ENCODE measurements at regions not wholly inside any gene's neighbourhood (a gene's known extent, or its start where the extent isn't known, plus 50 kb on each side); places are given as distances from the start of the nearest gene placed in this dataset.

GRCh38 chr1:218817691-218818465, 355.8 kb upstream of the LYPLAL1 start:
- H2BK120ac ChIP-seq (ENCODE audit: low read depth, low read length), result no peak overlapping the region
- H2AFZ ChIP-seq (ENCODE audit: low read depth, low read length), result no peak overlapping the region
- no peak for DNase-seq
- no peak overlapping the region for H3K23ac ChIP-seq (ENCODE audit: low read length in 2 of 2)
- no peaks in the 10 kb centered on the region for H3K36me3 ChIP-seq (ENCODE audit: control insufficient read depth in 1 of 2, insufficient read depth in 2 of 2, low read depth in 1 of 2, low read length in 2 of 2)
- peak overlapping the region; percentile 66 for H4K91ac ChIP-seq (ENCODE audit: low read length)
- H3K4ac ChIP-seq (ENCODE audit: low read depth in 1 of 2, low read length in 2 of 2), result no peak overlapping the region
- no peak overlapping the region for H3K27ac ChIP-seq (ENCODE audit: low read length, poor library complexity, severe bottlenecking)
- no peak overlapping the region for H3K4me3 ChIP-seq (ENCODE audit: insufficient read depth in 1 of 2, low read depth in 1 of 2, low read length in 2 of 2)
- no peak overlapping the region for H3K18ac ChIP-seq (ENCODE audit: low read depth in 1 of 2, low read length in 2 of 2)
- no peak overlapping the region for H2BK15ac ChIP-seq (ENCODE audit: low read depth, poor library complexity, severe bottlenecking)
- peaks cover 1% of the 10 kb centered on the region for H3K4me1 ChIP-seq (ENCODE audit: control insufficient read depth, insufficient read depth, low read depth, low read length)
- no peak overlapping the region for H2BK12ac ChIP-seq (ENCODE audit: low read length in 2 of 2)
- H3K14ac ChIP-seq (ENCODE audit: low read length in 2 of 2), result peak overlapping the region in 1 of 2 experiments; percentile 26
- H3K9ac ChIP-seq (ENCODE audit: low read length), result no peak overlapping the region
- H2AK5ac ChIP-seq (ENCODE audit: low read length, severe bottlenecking), result no peak overlapping the region
- WGBS, result 74% methylated on average over 8 of the region's 8 CpGs
- H4K8ac ChIP-seq (ENCODE audit: low read length), result peak overlapping the region; percentile 37
- no peak overlapping the region for H3K4me2 ChIP-seq (ENCODE audit: low read length, poor library complexity, severe bottlenecking)
- H3K27me3 ChIP-seq (ENCODE audit: control insufficient read depth in 1 of 2, insufficient read depth in 1 of 2, low read length in 2 of 2), result no peaks in the 10 kb centered on the region
- no peaks in the 10 kb centered on the region for H3K79me1 ChIP-seq (replicated peaks; ENCODE audit: low read length, poor library complexity, severe bottlenecking)
- H3K9me3 ChIP-seq (ENCODE audit: control insufficient read depth, low read length), result no peaks in the 10 kb centered on the region
- no peak overlapping the region for H2BK5ac ChIP-seq (ENCODE audit: low read depth, low read length, poor library complexity, severe bottlenecking)

- Histone ChIP-seq H2BK12ac (ENCODE audit: low read length in 2 of 2) (peak overlapping the region; percentile 38 to 52), H3K27me3 (ENCODE audit: control insufficient read depth in 1 of 2, insufficient read depth in 1 of 2, low read length in 2 of 2) (no peaks in the 10 kb centered on the region), H3K4me2 (ENCODE audit: low read length, poor library complexity, severe bottlenecking) (no peak overlapping the region), H2AFZ (ENCODE audit: low read depth, low read length) (no peak overlapping the region), H3K18ac (ENCODE audit: low read depth in 1 of 2, low read length in 2 of 2) (peak overlapping the region; percentile 48 to 75), H3K79me1 (replicated peaks; ENCODE audit: low read length, poor library complexity, severe bottlenecking) (no peaks in the 10 kb centered on the region), H3K14ac (ENCODE audit: low read length in 2 of 2) (no peak overlapping the region), H3K4me1 (ENCODE audit: control insufficient read depth, insufficient read depth, low read depth, low read length) (peaks cover 2% of the 10 kb centered on the region), H2BK5ac (ENCODE audit: low read depth, low read length, poor library complexity, severe bottlenecking) (peak overlapping the region; percentile 99), H3K9ac (ENCODE audit: low read length) (peak overlapping the region; percentile 45), H3K4me3 (ENCODE audit: insufficient read depth in 1 of 2, low read depth in 1 of 2, low read length in 2 of 2) (no peak overlapping the region), H2AK5ac (ENCODE audit: low read length, severe bottlenecking) (peak overlapping the region; percentile 78), H2BK15ac (ENCODE audit: low read depth, poor library complexity, severe bottlenecking) (no peak overlapping the region), H3K23ac (ENCODE audit: low read length in 2 of 2) (no peak overlapping the region), H4K8ac (ENCODE audit: low read length) (no peak overlapping the region), H3K9me3 (ENCODE audit: control insufficient read depth, low read length) (no peaks in the 10 kb centered on the region), H3K4ac (ENCODE audit: low read depth in 1 of 2, low read length in 2 of 2) (no peak overlapping the region), H3K27ac (ENCODE audit: low read length, poor library complexity, severe bottlenecking) (peak overlapping the region; percentile 100), H2BK120ac (ENCODE audit: low read depth, low read length) (no peak overlapping the region), H4K91ac (ENCODE audit: low read length) (peak overlapping the region; percentile 61), H3K36me3 (ENCODE audit: control insufficient read depth in 1 of 2, insufficient read depth in 2 of 2, low read depth in 1 of 2, low read length in 2 of 2) (no peaks in the 10 kb centered on the region)
- DNase-seq, result peak; percentile 70
- whole genome bisulfite sequencing, result 60% methylated on average over 4 of the region's 4 CpGs
Observed at GRCh38 chr1:218823291-218823900, 350.3 kb upstream of the LYPLAL1 start.

GRCh38 chr1:218827486-218827885, 346.2 kb upstream of the LYPLAL1 start:
- no peak overlapping the region for H2BK120ac ChIP-seq (ENCODE audit: low read depth, low read length)
- no peak for DNase-seq
- H2BK5ac ChIP-seq (ENCODE audit: low read depth, low read length, poor library complexity, severe bottlenecking), result no peak overlapping the region
- no peak overlapping the region for H3K18ac ChIP-seq (ENCODE audit: low read depth in 1 of 2, low read length in 2 of 2)
- no peak overlapping the region for H4K91ac ChIP-seq (ENCODE audit: low read length)
- H3K36me3 ChIP-seq (ENCODE audit: control insufficient read depth in 1 of 2, insufficient read depth in 2 of 2, low read depth in 1 of 2, low read length in 2 of 2), result no peaks in the 10 kb centered on the region
- no peak overlapping the region for H4K8ac ChIP-seq (ENCODE audit: low read length)
- H3K4me2 ChIP-seq (ENCODE audit: low read length, poor library complexity, severe bottlenecking), result no peak overlapping the region
- H3K27me3 ChIP-seq (ENCODE audit: control insufficient read depth in 1 of 2, insufficient read depth in 1 of 2, low read length in 2 of 2), result no peaks in the 10 kb centered on the region
- no peak overlapping the region for H2AK5ac ChIP-seq (ENCODE audit: low read length, severe bottlenecking)
- H2BK15ac ChIP-seq (ENCODE audit: low read depth, poor library complexity, severe bottlenecking), result no peak overlapping the region
- H3K4me1 ChIP-seq (ENCODE audit: control insufficient read depth, insufficient read depth, low read depth, low read length), result peaks cover 2% of the 10 kb centered on the region
- no peak overlapping the region for H2BK12ac ChIP-seq (ENCODE audit: low read length in 2 of 2)
- H3K79me1 ChIP-seq (replicated peaks; ENCODE audit: low read length, poor library complexity, severe bottlenecking), result no peaks in the 10 kb centered on the region
- H3K23ac ChIP-seq (ENCODE audit: low read length in 2 of 2), result no peak overlapping the region
- no peak overlapping the region for H3K4ac ChIP-seq (ENCODE audit: low read depth in 1 of 2, low read length in 2 of 2)
- H3K4me3 ChIP-seq (ENCODE audit: insufficient read depth in 1 of 2, low read depth in 1 of 2, low read length in 2 of 2), result no peak overlapping the region
- H3K14ac ChIP-seq (ENCODE audit: low read length in 2 of 2), result no peak overlapping the region
- no peaks in the 10 kb centered on the region for H3K9me3 ChIP-seq (ENCODE audit: control insufficient read depth, low read length)
- H2AFZ ChIP-seq (ENCODE audit: low read depth, low read length), result no peak overlapping the region
- no peak overlapping the region for H3K27ac ChIP-seq (ENCODE audit: low read length, poor library complexity, severe bottlenecking)
- no peak overlapping the region for H3K9ac ChIP-seq (ENCODE audit: low read length)

GRCh38 chr1:218828125-218828650, 345.5 kb upstream of the LYPLAL1 start:
- Histone ChIP-seq H3K4me3 (ENCODE audit: insufficient read depth in 1 of 2, low read depth in 1 of 2, low read length in 2 of 2) (no peak overlapping the region), H3K23ac (ENCODE audit: low read length in 2 of 2) (no peak overlapping the region), H3K4me2 (ENCODE audit: low read length, poor library complexity, severe bottlenecking) (no peak overlapping the region), H3K14ac (ENCODE audit: low read length in 2 of 2) (no peak overlapping the region), H3K79me1 (replicated peaks; ENCODE audit: low read length, poor library complexity, severe bottlenecking) (no peaks in the 10 kb centered on the region), H3K4ac (ENCODE audit: low read depth in 1 of 2, low read length in 2 of 2) (no peak overlapping the region), H4K8ac (ENCODE audit: low read length) (no peak overlapping the region), H2BK120ac (ENCODE audit: low read depth, low read length) (no peak overlapping the region), H3K27me3 (ENCODE audit: control insufficient read depth in 1 of 2, insufficient read depth in 1 of 2, low read length in 2 of 2) (no peaks in the 10 kb centered on the region), H3K9ac (ENCODE audit: low read length) (no peak overlapping the region), H3K18ac (ENCODE audit: low read depth in 1 of 2, low read length in 2 of 2) (no peak overlapping the region), H2BK15ac (ENCODE audit: low read depth, poor library complexity, severe bottlenecking) (no peak overlapping the region), H4K91ac (ENCODE audit: low read length) (no peak overlapping the region), H3K27ac (ENCODE audit: low read length, poor library complexity, severe bottlenecking) (no peak overlapping the region), H2AFZ (ENCODE audit: low read depth, low read length) (no peak overlapping the region), H3K36me3 (ENCODE audit: control insufficient read depth in 1 of 2, insufficient read depth in 2 of 2, low read depth in 1 of 2, low read length in 2 of 2) (no peaks in the 10 kb centered on the region), H2BK12ac (ENCODE audit: low read length in 2 of 2) (no peak overlapping the region), H3K4me1 (ENCODE audit: control insufficient read depth, insufficient read depth, low read depth, low read length) (peaks cover 2% of the 10 kb centered on the region), H2AK5ac (ENCODE audit: low read length, severe bottlenecking) (no peak overlapping the region), H3K9me3 (ENCODE audit: control insufficient read depth, low read length) (no peaks in the 10 kb centered on the region), H2BK5ac (ENCODE audit: low read depth, low read length, poor library complexity, severe bottlenecking) (no peak overlapping the region)
- 100% methylated on average over 2 of the region's 3 CpGs for WGBS
- DNase-seq, result no peak

All from mesenchymal stem cell (in vitro differentiated cells and primary cell).